ENCODE measurements at regions not wholly inside any gene's neighbourhood (a gene's known extent, or its start where the extent isn't known, plus 50 kb on each side); places are given as distances from the start of the nearest gene placed in this dataset.

- TF ChIP-seq CREB5 (CRISPR knock-in tag; IDR thresholded peaks at IDR 0.05; ENCODE audit: low read depth) (no peak), TOX (CRISPR knock-in tag; IDR thresholded peaks at IDR 0.05; ENCODE audit: borderline replicate concordance) (no peak), ZNF565 (CRISPR knock-in tag; conservative IDR thresholded peaks at IDR 0.05; ENCODE audit: low read depth) (no peak), OSR1 (CRISPR knock-in tag; IDR thresholded peaks at IDR 0.05) (no peak), ZFP30 (CRISPR knock-in tag; IDR thresholded peaks at IDR 0.05) (no peak), ZFP3 (CRISPR knock-in tag; IDR thresholded peaks at IDR 0.05) (no peak), BACH2 (CRISPR knock-in tag; IDR thresholded peaks at IDR 0.05; ENCODE audit: borderline replicate concordance) (no peak), ISL1 (CRISPR knock-in tag; IDR thresholded peaks at IDR 0.05) (no peak)
- TF ChIP-seq, protein P1, sequence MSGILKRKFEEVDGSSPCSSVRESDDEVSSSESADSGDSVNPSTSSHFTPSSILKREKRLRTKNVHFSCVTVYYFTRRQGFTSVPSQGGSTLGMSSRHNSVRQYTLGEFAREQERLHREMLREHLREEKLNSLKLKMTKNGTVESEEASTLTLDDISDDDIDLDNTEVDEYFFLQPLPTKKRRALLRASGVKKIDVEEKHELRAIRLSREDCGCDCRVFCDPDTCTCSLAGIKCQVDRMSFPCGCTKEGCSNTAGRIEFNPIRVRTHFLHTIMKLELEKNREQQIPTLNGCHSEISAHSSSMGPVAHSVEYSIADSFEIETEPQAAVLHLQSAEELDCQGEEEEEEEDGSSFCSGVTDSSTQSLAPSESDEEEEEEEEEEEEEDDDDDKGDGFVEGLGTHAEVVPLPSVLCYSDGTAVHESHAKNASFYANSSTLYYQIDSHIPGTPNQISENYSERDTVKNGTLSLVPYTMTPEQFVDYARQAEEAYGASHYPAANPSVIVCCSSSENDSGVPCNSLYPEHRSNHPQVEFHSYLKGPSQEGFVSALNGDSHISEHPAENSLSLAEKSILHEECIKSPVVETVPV (CRISPR knock-in tag; IDR thresholded peaks at IDR 0.05) = no peak
These were observed 1394.8 kb upstream of the ZEB2 start for GRCh38 chr2:145914716-145915115.
